GM18867 (cell line): ENCODE measurements at regions not wholly inside any gene's neighbourhood (a gene's known extent, or its start where the extent isn't known, plus 50 kb on each side); places are given as distances from the start of the nearest gene placed in this dataset.

Experiments
- ATAC-seq: cut with Tn5 transposase; IDR thresholded peaks from one replicate; pipeline ENCODE4 v1.9.1; 2021; ENCODE audit warnings: mild to moderate bottlenecking, moderate library complexity; ENCODE audit not compliant: unreplicated experiment

DNA sequence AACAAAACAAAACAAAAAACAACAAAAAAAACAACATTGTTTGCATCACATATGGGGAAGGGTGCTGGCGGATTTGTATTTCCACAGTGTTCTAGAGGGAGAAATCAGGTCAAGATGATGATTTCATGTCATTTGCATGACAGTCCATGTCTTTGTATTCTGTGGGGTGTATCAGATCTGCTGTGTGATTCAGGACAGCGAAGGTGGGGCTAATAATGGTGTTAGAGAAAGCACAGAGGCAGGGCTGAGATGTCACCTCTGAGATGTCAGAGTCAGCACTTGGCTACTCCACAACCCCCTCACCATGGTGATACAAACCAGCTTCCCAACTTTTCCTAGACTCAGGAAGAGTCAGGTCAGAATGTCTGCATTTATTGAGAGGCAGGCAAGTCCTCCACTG is 543.2 kb downstream of the BCL11B start:
- no peak for ATAC-seq

GRCh38 chr14:98731286-98731685 is 540.7 kb downstream of the BCL11B start:
- ATAC-seq, result no peak

- no peak for ATAC-seq
Measured at GRCh38 chr14:98731701-98732100, 540.3 kb downstream of the BCL11B start.

GRCh38 chr14:98733536-98733935 is 538.5 kb downstream of the BCL11B start:
- no peak for ATAC-seq

DNA sequence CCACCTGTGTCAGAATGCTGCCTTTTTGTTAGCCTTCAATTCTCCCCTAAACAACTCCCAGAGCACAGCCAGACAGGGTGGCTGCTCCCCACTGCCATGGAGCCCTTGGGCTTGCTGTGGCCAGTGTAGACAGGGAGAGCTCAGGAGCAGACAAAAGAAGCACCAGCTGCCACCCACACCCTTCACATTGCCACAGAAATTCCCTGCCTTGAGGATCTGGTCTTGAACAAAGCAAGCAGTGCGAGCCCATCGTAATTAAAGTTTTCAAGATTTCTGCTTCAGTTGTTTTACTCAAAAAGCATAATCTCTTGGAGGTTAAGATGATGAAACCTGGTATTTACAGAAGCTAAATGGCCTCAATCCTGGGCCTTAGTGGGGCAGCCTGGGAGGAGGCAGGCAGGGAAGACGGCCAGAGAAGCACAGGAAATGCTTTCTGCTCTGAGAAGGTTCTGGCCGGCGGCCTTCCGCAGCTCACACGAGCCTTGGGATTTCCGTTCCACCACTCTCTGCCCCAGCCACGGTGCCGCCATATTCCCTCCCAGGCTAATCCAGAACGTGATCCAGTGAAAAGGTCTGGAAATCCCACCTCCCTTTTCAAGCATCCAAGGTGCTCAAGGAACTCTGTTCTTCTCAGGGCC is 535.2 kb downstream of the BCL11B start:
- no peak for ATAC-seq

DNA sequence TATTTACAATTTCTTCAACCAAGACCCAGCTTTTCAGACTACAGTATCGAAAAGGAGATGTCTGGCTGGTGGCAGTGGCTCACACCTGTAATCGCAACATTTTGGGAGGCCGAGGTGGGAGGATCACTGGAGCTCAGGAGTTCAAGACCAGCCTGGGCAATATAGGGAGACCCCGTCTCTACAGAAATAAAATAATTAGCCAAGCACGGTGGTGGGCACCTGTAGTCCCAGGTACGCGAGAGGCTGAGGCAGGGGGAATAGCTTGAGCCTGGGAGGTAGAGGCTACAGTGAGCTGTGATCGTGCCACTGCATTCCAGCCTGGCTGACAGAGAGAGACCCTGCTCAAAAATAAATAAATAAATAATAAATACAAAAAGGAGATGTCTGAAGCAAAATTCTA is 530.5 kb downstream of the BCL11B start:
- ATAC-seq, result no peak

DNA sequence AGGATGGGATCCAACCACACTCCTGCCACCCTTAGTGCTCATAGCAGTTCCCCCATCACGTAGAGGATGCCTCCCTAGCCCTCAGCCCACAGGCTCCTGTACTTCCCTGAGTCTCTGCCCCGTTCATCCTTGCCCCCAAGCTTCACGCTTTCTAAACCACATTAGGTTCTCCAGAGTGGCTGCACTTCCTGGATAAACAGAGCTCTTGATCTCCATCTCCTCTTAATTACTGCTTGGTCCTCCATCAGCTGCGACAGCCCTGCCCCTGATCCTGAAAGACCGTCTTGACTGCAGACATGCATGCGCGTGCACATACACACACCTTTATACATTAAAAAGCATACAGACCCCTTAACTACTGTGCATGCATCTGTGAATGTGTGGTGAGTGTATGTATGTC is 530.0 kb downstream of the BCL11B start:
- ATAC-seq, result no peak

DNA sequence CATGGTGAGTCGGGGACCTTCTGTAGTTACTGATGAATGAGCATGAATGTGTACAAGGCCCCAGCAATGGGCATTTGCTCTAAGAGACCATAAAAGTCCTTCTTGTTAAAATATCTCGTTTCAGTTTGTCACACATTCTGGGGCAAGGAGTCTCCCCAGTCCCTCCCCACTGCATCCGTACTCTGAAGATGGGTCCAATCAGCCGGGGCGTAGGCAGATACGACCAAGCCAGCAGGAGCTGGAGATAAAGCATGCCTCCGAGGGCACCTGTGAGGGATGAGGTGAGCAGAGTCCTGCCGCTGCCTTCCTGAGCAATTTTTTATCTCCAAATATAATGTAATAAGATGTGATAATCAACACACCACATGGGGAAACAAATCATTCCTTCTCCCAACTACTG is 528.5 kb downstream of the BCL11B start:
- ATAC-seq, result no peak

DNA sequence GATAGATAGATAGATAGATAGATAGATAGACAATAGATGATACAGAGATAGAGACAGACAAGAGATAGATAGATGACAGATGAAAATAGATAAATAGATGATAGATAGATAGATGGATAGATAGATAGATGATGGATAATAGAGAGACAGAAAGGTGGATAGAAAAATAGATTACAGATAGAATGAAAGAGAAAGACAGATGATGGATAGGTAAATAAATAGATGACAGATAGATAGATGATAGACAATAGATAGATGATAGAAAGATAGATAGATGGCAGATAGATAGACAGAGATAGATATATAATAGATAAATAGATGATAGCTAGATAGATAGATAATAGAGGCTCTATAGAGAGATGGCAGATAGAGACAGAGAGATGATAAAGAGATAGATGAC is 523.0 kb downstream of the BCL11B start:
- no peak for ATAC-seq

- ATAC-seq, result no peak
Measured at GRCh38 chr14:98751110-98751509, 520.9 kb downstream of the BCL11B start.

- ATAC-seq, result no peak
Measured at GRCh38 chr14:98752660-98753059, 519.3 kb downstream of the BCL11B start.

- no peak for ATAC-seq
Measured at GRCh38 chr14:98754343-98755020, 517.5 kb downstream of the BCL11B start.

GRCh38 chr14:98756749-98757148 is 515.2 kb downstream of the BCL11B start:
- no peak for ATAC-seq

- no peak for ATAC-seq
Measured at GRCh38 chr14:98758440-98758839, 513.6 kb downstream of the BCL11B start.

- no peak for ATAC-seq
Measured at GRCh38 chr14:98761993-98762392, 510.0 kb downstream of the BCL11B start.

GRCh38 chr14:98766818-98767217 is 505.2 kb downstream of the BCL11B start:
- ATAC-seq, result no peak

- ATAC-seq, result no peak
Measured at GRCh38 chr14:98769326-98769725, 502.7 kb downstream of the BCL11B start.

DNA sequence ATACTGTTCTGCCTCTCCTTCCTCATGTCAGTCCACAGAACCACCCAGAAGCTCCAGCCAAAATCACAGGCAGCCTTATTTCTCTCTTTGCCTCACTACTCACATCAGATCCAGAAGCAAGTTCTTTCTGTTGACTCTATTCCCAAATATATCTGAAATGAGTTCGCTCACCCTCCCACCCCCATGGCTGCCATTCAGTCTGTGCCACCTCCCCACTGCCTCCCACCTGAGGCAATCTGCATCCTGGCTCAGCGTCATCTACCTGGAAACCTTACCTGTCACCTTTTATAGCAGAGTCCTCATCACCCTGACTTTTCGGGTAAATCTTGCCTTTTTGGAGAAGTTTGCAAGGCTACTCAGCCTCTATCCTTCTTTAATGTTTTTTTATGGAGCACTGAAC is 501.8 kb downstream of the BCL11B start:
- ATAC-seq, result no peak

DNA sequence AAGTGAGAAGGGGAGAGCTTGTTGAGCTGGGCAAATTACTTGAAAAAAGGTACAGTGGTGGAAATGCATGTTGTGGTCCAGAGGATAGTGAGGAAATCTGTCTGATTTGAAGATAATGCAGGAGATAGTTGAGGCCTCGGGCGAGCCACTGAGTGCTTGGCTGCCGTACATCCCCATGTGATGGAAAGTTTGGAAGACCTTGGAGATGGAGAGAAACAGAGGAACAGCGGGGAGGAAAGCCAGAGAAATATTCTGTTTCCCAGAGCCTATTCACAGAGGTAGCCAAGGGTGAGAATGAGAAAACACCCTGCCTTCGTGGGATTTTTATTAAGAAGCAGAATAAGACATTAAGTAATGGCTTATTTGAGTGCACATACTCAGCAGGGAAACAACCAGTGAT is 498.2 kb downstream of the BCL11B start:
- no peak for ATAC-seq

GRCh38 chr14:98775892-98776291 is 496.1 kb downstream of the BCL11B start:
- no peak for ATAC-seq

DNA sequence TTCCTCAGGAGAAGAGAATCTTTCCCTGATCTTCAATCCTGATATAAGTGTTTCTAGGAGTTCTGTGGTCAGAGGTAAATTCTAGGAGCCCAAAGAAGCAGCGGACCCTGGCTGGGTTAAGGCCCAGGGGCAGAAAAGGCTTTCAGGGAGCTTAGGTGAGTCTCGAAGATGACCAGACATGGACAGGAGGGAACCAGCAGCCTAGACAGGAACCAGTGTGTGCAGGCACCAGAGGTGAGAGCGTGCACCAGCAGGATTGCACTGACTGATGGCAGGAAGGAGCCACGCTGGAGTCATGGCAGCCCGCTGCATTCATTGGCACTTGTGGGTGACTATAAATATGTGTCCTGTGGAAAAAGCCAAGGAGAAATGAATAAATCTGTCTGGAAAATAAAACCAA is 489.9 kb downstream of the BCL11B start:
- no peak for ATAC-seq

- no peak for ATAC-seq
Measured at GRCh38 chr14:98785578-98785977, 486.4 kb downstream of the BCL11B start.

DNA sequence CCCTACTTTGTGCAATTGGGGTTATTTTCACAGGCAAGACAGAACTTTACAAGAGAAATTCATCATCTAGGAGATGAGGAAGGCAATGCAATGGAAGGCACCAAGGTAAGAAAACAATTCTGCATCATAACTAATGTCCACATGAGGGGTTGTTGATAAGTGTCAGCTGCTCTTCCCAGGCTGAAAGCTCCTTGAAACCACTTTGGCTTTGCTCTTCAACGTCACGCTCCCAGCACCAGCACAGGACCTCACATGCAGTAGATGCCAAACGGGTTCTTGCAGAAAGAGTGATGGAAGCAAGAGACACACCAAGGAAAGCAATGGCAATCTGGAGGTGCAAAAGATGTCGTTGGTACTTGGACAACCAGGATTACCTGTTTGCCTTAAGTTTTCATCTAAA is 485.5 kb downstream of the BCL11B start:
- no peak for ATAC-seq
